ENCODE measurements at regions not wholly inside any gene's neighbourhood (a gene's known extent, or its start where the extent isn't known, plus 50 kb on each side); places are given as distances from the start of the nearest gene placed in this dataset.

- no peak for TF ChIP-seq CTCF (IDR thresholded peaks at IDR 0.05)
- no peak for TF ChIP-seq POLR2AphosphoS5 (IDR thresholded peaks at IDR 0.05; ENCODE audit: insufficient read depth in 1 of 2, low read depth in 1 of 2)
- TF ChIP-seq POLR2A (IDR thresholded peaks at IDR 0.05), result no peak
These were observed 465.6 kb upstream of the POU3F3 start for GRCh38 chr2:104388296-104388695.
